Calu3 (cell line): ENCODE measurements at regions not wholly inside any gene's neighbourhood (a gene's known extent, or its start where the extent isn't known, plus 50 kb on each side); places are given as distances from the start of the nearest gene placed in this dataset.

Source experiments
- BruUV-seq: library from RNA; stranded (reverse); fragments of 400-500 nt; replicated peaks from 2 replicates; lab custom pipeline; 2021; lab: Mats Ljungman, UMichigan
- CTCF ChIA-PET: fragments of 300-600 bp; sonication (Branson Sonifier 250); formaldehyde crosslinking; loops from one replicate; lab custom pipeline; 2022; ENCODE audit warnings: antibody characterized with exemption; lab: Charles Lee
- DNase-seq: peaks from one replicate; pipeline ENCODE4 v3.0.0; 2022
- H3K27ac Mint-ChIP-seq: one replicate; pipeline ENCODE4 v1.8.0; 2022; ENCODE audit warnings: mixed read lengths; ENCODE audit not compliant: unreplicated experiment
- H3K27me3 Mint-ChIP-seq: one replicate; pipeline ENCODE4 v1.8.0; 2022; ENCODE audit warnings: mixed read lengths; ENCODE audit not compliant: unreplicated experiment
- H3K36me3 Mint-ChIP-seq: one replicate; pipeline ENCODE4 v1.8.0; 2022; ENCODE audit warnings: mild to moderate bottlenecking, moderate library complexity, mixed read lengths; ENCODE audit not compliant: insufficient read depth, unreplicated experiment
- H3K4me1 Mint-ChIP-seq: one replicate; pipeline ENCODE4 v1.8.0; 2022; ENCODE audit warnings: mild to moderate bottlenecking, low read depth, mixed read lengths; ENCODE audit not compliant: unreplicated experiment
- H3K4me3 Mint-ChIP-seq: one replicate; pipeline ENCODE4 v1.8.0; 2022; ENCODE audit warnings: mild to moderate bottlenecking, low read depth, moderate library complexity, mixed read lengths; ENCODE audit not compliant: unreplicated experiment
- H3K9me3 Mint-ChIP-seq: one replicate; pipeline ENCODE4 v1.8.0; 2022; ENCODE audit warnings: low read depth, mixed read lengths; ENCODE audit not compliant: unreplicated experiment
- intact Hi-C: fragments of 100-400 bp; cut with micrococcal nuclease; formaldehyde crosslinking; loops from one replicate; pipeline ENCODE4 v1.10.0; 2022; ENCODE audit not compliant: unreplicated experiment
- TF ChIP-seq, protein P1 (sequence below): fragments of 200-600 bp; IDR thresholded peaks from one replicate; pipeline ENCODE4 v1.8.0; 2022; ENCODE audit warnings: antibody characterized with exemption; ENCODE audit not compliant: unreplicated experiment

DNA sequence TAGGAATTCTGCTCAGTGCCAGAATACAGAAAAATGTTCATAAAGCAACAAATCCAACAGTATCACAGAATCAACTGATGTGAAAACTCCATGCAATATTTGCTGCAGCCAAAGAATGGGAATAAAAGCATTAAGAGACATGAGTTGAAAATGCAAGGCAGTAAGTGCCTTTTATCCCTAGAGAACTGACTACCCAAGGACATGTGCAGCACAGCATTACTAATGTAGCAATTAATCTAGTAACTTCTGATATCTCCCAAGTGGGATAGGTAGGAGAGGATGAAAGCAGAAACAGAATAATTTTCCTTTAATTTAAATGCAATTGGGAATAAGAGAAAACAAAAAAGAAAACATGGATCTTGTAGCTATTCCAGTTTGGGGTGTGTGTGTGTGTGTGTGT, 497.5 kb upstream of the CBLB start:
- Mint-ChIP-seq H3K36me3 (no peaks in the 10 kb centered on the region), H3K27ac (no peak overlapping the region), H3K4me3 (no peak overlapping the region), H3K27me3 (no peaks in the 10 kb centered on the region), H3K9me3 (peaks cover 9% of the 10 kb centered on the region), H3K4me1 (no peaks in the 10 kb centered on the region)
- intact Hi-C loops = no loop called here
- DNase-seq = no peak
- no TSS peak for BruUV-seq
- CTCF ChIA-PET = interaction anchor here (0.6 to 1.0 kb wide), 2 partner anchors 26 to 526 kb away, joined by 3 to 4 read pairs; no protein-coding TSS in a partner anchor
- TF ChIP-seq, protein P1, sequence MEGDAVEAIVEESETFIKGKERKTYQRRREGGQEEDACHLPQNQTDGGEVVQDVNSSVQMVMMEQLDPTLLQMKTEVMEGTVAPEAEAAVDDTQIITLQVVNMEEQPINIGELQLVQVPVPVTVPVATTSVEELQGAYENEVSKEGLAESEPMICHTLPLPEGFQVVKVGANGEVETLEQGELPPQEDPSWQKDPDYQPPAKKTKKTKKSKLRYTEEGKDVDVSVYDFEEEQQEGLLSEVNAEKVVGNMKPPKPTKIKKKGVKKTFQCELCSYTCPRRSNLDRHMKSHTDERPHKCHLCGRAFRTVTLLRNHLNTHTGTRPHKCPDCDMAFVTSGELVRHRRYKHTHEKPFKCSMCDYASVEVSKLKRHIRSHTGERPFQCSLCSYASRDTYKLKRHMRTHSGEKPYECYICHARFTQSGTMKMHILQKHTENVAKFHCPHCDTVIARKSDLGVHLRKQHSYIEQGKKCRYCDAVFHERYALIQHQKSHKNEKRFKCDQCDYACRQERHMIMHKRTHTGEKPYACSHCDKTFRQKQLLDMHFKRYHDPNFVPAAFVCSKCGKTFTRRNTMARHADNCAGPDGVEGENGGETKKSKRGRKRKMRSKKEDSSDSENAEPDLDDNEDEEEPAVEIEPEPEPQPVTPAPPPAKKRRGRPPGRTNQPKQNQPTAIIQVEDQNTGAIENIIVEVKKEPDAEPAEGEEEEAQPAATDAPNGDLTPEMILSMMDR = no peak

DNA sequence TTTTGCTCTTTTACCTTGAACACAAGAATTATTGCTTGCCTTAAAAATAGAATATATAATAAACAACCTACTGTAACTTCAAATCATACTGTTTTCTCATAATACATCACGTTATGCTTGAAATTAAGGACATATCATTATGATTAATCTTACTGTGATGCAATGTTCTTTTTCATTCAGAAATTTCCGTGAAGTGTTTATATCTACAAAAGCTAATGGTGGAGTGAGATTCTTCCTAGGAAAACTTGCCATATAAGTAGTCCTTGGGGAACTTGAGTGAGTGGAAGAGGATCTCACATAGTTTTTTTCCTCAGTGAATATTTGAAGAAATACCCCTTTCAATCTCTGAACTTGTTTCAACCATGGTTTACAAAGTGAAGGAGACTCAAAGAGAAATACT, 498.7 kb upstream of the CBLB start:
- DNase-seq = no peak
- BruUV-seq = no TSS peak
- intact Hi-C loops = no loop called here

DNA sequence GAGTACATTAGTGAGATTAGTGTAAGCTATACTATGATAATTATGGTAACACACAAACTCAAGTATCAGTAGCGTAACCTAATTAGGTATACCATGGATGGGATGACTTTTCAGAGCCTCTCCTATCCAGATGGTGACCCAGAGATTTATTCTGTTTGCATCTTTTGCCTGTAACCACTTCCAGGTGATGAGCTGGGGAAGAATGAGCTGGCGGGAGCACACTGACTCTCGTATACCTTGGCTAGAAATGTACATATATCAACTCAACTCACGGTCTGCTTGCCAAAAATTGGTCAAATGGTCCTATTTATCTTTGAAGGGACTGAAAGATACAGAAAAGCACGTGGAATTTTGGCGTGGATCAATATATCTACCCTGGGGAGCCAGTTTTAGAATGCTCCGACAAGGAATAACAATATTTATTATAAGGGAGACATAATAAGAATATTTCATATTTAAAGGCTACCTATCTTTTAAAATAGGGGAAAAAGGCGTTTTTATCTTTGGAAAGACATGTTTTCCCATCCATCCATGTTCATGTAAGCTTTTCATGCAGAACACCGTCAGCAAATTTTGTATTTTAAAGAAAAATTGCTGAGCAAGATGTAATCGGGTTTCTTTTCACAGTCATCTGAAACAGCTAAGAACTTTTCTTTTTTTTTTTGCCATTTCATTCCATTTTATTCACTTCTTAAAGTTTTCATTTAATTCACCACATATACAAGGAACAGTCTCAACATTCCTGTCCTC, 502.6 kb upstream of the CBLB start:
- Mint-ChIP-seq H3K4me3 (no peak overlapping the region), H3K36me3 (no peaks in the 10 kb centered on the region), H3K9me3 (no peaks in the 10 kb centered on the region), H3K27me3 (no peaks in the 10 kb centered on the region), H3K4me1 (no peaks in the 10 kb centered on the region), H3K27ac (no peak overlapping the region)
- intact Hi-C loops = no loop called here
- CTCF ChIA-PET = interaction anchor here (0.6 kb wide), 1 partner anchor 693 kb away, joined by 3 read pairs; no protein-coding TSS in a partner anchor
- TF ChIP-seq, protein P1 = no peak
- BruUV-seq = no TSS peak
- no peak for DNase-seq

More for the DNA sequence above, 498.7 kb upstream of the CBLB start:
- no peaks in the 10 kb centered on the region for H3K27me3 Mint-ChIP-seq
- TF ChIP-seq, protein P1 = no peak
- no peaks in the 10 kb centered on the region for H3K36me3 Mint-ChIP-seq
- H3K4me3 Mint-ChIP-seq = no peak overlapping the region
- H3K27ac Mint-ChIP-seq = no peak overlapping the region
- CTCF ChIA-PET = no interaction called here
- peaks cover 6% of the 10 kb centered on the region for H3K9me3 Mint-ChIP-seq
- H3K4me1 Mint-ChIP-seq = no peaks in the 10 kb centered on the region

DNA sequence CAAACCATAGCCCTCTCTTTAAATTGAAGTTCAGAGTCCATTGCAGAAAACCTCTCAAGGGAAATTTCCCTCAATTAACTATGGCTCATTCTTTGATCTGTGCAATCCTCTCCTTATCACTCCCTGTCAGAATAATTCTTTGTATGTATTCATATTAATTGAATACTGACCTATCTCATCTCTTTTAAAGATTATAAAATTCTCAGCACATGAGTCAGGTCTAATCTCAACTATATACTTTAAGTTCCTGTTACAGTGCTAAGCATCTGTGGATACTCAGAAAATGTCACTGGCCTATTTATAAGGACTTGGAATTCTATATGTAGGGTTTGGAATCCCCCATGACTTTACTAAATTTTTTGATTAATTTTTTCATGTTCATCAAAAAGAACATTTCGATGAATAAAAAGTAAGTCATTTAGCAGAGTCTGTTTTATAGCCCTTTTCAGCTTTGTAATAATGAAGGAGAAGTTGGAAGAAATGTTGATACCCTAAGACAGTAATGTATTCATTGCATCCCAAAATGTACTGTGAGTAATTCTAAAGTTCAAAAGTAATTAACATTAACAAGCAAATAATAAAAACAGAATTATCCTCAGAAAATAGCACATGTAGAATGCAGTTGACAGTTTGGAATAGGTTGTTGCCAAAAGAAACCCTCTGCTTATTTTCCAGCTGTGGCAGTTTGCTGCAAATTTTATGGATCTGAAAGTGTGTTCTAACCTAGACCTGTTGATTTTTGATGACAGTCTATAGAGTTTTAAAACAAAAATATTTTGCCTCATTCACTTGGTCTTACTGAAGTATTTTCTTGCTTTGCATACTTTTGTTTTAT, 503.4 kb upstream of the CBLB start:
- no peaks in the 10 kb centered on the region for H3K4me1 Mint-ChIP-seq
- TF ChIP-seq, protein P1 = no peak
- no peak overlapping the region for H3K4me3 Mint-ChIP-seq
- intact Hi-C loops = no loop called here
- H3K27me3 Mint-ChIP-seq = no peaks in the 10 kb centered on the region
- CTCF ChIA-PET = interaction anchor here (0.7 kb wide), 2 partner anchors 306 to 354 kb away, joined by 3 to 6 read pairs; no protein-coding TSS in a partner anchor
- DNase-seq = no peak
- BruUV-seq = no TSS peak
- H3K9me3 Mint-ChIP-seq = no peaks in the 10 kb centered on the region
- no peaks in the 10 kb centered on the region for H3K36me3 Mint-ChIP-seq
- no peak overlapping the region for H3K27ac Mint-ChIP-seq
